ENCODE measurements at regions not wholly inside any gene's neighbourhood (a gene's known extent, or its start where the extent isn't known, plus 50 kb on each side); places are given as distances from the start of the nearest gene placed in this dataset.
"Not testable (repeated sequence)": the region's sequence is repeated elsewhere in the genome, so short reads cannot be mapped to it uniquely, and the experiment has no call there.

DNA sequence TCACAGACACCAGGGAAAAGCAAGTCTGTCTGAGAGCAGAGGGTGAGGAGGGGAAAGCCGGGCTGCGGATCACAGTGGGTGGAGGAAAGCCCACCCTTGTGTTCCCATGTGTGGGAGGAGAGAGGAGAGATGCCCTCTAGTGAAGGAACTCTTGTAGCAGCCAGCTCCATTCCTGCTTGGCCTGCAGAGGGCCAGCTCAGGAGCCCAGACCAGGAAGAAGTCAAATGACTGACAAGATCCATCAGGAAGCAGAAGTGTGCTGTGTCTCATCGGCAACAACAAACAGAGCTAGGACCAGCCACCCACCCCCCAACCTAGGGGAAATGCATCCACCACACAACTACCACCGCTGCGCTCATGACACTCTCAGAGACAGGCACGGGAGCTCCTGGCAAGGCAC lies 1548.3 kb downstream of the RPIA start:
- TF ChIP-seq CTCF (conservative IDR thresholded peaks at IDR 0.05; ENCODE audit: low read length), result peak; percentile 35; the same call in 1 of the 2 replicates
- not testable (repeated sequence) for TF ChIP-seq EZH2phosphoT487 (IDR thresholded peaks at IDR 0.05; ENCODE audit: borderline replicate concordance, low read depth, low read length)
